ENCODE measurements at regions not wholly inside any gene's neighbourhood (a gene's known extent, or its start where the extent isn't known, plus 50 kb on each side); places are given as distances from the start of the nearest gene placed in this dataset.

DNA sequence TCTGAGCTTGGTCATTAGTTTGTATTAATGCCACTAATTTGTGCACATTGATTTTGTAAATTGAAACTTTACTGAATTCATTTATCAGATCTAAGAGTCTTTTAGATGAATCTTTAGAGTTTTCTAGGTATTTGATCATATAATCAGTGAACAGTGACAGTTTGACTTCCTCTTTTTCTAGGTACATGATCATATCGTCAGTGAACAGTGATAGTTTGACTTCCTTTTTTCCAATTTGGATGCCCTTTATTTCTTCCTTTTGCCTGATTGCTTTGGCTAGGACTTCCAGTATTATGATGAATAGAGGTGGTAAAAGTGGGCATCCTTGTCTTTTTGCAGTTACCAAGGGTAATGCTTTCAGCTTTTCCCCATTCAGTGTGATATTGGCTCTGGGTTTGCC, 421.4 kb upstream of the CPXCR1 start:
- intact Hi-C loops (cut with DNase I), result no loop called here
- DNase-seq (ENCODE audit: missing footprints) (no peak), ATAC-seq (no peak)

DNA sequence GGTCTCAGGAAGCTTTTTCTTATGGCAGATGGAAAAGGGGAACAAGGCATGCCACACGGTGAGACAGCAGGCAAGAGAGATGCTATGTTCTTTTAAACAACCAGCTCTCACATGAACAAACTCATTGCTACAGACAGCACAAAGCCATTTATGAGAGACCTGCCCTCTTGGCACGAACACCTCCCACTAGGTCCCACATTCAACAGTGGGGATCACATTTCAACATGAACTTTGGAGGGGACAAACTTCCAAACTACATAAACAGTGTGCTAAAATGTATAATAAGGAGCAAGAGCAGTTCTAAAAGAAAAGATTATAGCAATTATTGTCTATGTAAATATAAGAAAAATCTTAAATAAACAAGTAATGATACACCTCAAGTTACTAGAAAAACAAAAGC, 391.8 kb upstream of the CPXCR1 start:
- DNase-seq (ENCODE audit: missing footprints), result no peak
- intact Hi-C loops (cut with DNase I), result no loop called here
- ATAC-seq, result no peak

DNA sequence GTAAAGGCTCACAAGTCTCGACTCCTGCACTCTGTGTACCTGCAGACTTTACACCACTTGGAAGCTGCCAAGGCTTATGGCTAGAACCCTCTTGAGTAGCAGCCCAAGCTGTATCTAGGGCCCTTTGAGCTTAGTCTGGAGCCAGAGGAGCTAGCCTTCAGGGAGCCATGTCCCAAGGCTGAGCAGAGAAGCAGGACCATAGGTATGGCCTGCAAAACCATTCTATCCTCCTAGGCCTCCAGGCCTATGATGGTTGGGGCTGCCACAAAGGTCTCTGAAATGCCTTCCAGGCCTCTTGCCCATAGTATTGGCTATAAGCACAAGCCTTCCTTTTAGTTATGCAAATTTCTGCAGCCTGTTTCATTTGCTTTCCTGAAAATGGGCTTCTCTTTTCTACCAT, 380.7 kb upstream of the CPXCR1 start:
- intact Hi-C loops (cut with DNase I), result no loop called here
- DNase-seq (ENCODE audit: missing footprints) (no peak), ATAC-seq (no peak)

DNA sequence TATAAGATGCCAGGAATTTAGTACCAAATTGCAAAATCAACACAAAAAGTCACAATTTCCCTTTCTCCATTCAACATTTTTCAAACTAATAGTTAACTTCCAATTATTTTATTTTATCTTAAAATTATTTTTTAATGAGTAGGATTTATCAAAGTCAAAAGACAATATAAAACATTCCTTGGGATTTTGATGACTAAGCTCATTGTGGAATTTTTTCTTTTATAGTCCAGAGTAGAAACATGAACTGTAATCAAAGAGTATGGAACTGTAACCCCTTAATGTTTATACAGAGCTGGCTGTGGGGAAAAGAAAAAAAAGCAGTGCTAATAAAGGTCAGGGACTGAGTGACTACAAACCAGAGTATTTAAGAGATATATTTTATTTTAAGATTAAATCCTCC, 368.6 kb upstream of the CPXCR1 start:
- no peak for ATAC-seq
- DNase-seq (ENCODE audit: missing footprints), result no peak
- intact Hi-C loops (cut with DNase I), result no loop called here

DNA sequence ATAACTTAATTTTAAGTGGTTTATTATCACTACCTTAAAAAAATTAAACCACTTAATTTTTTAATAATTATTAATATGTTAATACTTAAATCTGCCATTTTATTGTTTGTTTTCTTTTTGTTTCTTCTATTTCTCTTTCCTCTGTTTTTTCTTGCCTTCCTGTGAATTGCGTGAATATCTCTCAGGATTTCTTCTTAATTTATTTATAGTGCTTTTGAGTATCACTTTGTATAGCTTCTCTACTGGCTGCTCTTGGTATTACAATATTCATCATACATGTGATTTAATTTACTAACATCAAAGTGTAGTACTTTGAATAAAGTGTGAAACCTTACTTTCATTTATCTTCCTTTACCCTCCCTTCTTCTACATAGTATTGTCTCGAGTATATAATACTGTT, 349.5 kb upstream of the CPXCR1 start:
- no peak for ATAC-seq
- no peak for DNase-seq (ENCODE audit: missing footprints)
- intact Hi-C loops (cut with DNase I), result no loop called here

DNA sequence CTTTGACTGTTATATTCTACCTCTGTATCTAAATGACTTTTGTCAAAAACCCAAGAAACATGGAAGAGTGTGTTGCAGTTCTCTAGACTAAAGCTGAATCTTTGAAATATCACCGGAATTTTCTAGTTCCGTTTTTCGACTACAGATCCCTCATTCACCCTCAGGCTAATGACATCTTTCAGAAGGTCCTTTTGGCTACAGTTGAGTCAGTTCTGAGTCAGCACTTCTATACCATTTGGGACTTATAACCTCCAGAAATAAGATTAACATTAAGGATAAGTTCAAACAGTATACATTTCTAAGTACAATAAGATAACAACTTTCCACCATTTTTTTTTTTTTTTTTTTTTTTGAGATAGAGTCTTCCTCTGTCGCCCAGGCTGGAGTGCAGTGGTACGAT, 331.0 kb upstream of the CPXCR1 start:
- ATAC-seq (no peak), DNase-seq (ENCODE audit: missing footprints) (no peak)
- intact Hi-C loops (cut with DNase I), result no loop called here

DNA sequence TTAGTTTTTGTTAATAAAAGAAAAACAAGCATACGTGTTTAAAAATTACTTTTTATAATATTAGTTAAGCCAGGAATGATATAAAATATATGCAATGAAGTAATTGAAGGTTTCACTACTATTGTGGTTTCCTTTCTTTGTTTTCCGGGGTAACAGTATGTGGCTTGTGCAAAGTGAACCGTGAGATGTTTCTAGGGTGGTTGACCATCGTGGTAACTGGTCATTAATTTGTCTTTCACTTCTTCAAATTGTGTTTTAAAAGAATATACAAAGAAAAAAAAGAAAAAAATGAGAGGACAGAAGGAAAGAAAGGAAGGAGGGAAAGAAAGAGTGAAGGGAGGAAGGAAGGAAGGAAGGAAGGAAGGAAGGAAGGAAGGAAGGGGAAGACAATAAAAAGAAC, 330.1 kb upstream of the CPXCR1 start:
- ATAC-seq, result no peak
- DNase-seq (ENCODE audit: missing footprints), result no peak
- intact Hi-C loops (cut with DNase I), result no loop called here

DNA sequence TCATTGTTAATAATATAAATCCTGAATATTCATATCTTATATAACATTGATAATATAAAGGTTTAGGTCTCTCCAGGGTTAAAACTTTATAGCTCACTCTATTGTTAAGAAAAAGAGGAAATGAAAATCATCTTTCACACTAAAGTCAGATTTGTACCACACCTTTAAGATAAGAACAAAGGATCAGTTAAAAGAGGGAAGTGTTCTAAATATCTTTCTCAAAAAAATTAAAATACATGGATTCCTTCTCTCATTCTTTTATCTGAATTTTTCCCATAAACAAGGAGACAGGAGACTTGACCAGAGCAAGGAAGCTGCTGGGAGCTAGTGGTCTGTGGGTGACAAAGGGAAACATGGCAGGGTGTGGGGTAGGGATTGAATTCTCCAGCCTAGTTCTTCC, 323.0 kb upstream of the CPXCR1 start:
- no peak for DNase-seq (ENCODE audit: missing footprints)
- intact Hi-C loops (cut with DNase I), result no loop called here
- ATAC-seq, result no peak

DNA sequence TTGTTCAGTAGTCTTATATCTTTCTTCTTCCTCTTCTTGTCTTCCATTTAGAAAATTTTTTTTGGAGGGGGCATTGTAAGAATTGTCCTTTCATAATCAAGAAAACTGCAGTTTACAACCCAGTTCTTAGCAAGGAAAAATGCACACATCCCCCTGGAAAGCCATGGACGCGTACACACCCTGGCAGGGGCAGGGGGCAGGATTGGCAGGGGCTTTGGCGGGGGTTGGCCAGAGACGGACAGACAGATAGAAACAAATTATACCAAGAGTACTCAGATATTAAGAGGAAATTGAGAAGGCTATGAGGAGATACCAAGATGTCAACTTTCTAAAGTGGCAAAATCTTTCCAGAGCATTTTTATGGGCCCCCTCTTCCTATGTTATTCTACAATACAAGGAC, 322.5 kb upstream of the CPXCR1 start:
- intact Hi-C loops (cut with DNase I), result no loop called here
- no peak for DNase-seq (ENCODE audit: missing footprints)

DNA sequence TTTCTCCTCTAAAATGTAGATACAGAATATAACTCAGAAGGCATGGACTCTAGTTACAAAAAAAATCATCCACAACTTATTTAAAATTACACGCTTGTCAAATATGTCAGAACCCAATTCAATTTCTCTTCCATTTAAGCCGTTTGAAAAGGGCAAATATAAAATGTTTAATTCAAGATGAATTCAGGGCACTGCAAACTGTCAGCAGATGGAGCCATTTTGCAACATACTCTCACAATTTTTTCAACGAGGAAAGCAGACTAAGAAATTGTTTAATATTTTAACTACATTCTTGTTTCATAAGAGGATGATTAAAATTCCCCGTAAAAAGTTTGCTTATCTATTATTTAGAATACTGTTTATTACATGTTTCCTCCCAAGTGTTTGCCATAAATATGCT, 321.3 kb upstream of the CPXCR1 start:
- intact Hi-C loops (cut with DNase I), result no loop called here
- DNase-seq (ENCODE audit: missing footprints), result no peak
- no peak for ATAC-seq

More for the DNA sequence above, 322.5 kb upstream of the CPXCR1 start:
- no peak for ATAC-seq

DNA sequence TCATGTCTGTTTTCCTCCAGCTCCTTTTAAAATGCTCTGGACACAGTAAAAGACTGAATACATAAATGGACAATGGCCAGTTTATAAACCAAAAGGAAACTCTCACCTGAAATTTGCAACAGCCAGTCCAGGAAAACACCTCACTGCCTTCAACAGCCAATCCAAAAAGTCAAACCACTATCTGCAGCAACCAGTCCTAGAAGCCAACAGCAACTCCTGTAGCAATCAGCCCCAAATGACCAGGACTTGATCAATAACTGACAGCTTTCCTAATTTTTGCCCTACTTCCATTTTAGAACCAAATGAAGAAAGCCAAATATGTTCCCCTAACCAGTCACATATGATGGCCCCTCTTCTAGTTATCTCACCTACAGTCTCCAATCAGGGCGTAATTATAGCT, 309.5 kb upstream of the CPXCR1 start:
- no peak for ATAC-seq
- DNase-seq (ENCODE audit: missing footprints), result no peak
- intact Hi-C loops (cut with DNase I), result no loop called here

DNA sequence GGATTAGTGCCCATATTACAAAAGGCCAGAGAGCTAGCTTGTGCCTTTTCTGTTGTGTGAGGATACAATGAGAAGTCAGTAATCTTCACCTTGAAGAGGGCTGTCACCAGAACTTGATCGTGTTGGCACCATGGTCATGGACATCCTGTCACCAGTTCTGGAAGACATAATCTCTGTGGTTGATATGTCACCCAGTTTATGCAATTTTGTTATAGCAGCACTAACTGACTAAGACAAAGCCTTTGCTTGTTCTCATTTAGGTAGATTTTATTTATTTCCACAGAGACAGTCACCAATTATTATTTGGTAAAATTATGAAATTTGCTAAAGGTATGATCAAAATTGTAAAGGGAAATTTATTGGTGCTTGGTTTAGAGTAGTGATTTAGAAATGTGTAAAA, 308.8 kb upstream of the CPXCR1 start:
- intact Hi-C loops (cut with DNase I), result no loop called here
- DNase-seq (ENCODE audit: missing footprints) (no peak), ATAC-seq (no peak)

DNA sequence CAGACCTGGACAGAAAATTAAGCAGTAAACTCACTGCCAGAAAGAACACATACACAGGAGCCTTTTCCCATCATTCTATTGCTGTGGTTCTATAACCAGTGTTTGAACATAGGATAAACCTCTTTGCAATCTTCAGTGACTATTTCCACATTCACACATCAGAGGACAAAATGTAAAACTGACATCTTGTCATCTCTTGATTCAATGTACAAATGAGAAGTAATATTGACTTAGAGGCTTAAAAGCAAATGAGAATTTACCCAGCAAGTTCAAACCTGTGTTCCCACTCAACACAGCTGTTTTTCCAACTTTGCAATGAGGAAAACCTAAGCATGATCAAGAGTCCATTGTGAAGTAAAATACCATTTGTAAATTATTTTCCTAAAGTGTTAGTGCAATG, 307.1 kb upstream of the CPXCR1 start:
- ATAC-seq (no peak), DNase-seq (ENCODE audit: missing footprints) (no peak)
- intact Hi-C loops (cut with DNase I), result no loop called here
